GM19395 (cell line): ENCODE measurements at regions not wholly inside any gene's neighbourhood (a gene's known extent, or its start where the extent isn't known, plus 50 kb on each side); places are given as distances from the start of the nearest gene placed in this dataset.
"Not testable (repeated sequence)": the region's sequence is repeated elsewhere in the genome, so short reads cannot be mapped to it uniquely, and the experiment has no call there.

Source experiments
- ATAC-seq: cut with Tn5 transposase; IDR thresholded peaks from one replicate; pipeline ENCODE4 v1.9.1; 2021; ENCODE audit warnings: mild to moderate bottlenecking, moderate library complexity; ENCODE audit not compliant: unreplicated experiment

- no peak for ATAC-seq
Observed at GRCh38 chr2:83991992-83992391, 467.1 kb downstream of the SUCLG1 start.

DNA sequence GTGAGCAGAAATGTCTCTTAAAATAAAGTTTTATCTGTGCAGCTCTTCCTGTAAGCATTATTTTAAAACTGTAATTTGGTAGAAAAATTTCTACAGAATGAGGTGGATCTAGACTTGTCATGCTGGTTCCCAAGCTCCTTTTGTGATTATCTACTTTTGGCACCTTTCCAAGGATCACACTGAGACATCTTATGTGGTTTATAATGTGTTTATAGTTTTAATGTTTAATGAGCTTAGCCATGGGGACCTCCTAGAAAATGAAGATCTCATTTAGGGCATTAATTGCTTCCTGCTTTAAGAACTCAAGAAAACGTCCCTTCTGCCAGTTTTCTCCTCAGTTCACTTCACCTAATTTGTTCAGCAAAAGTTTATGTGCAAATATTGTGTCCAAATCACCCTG, 468.4 kb downstream of the SUCLG1 start:
- no peak for ATAC-seq

GRCh38 chr2:83976628-83977027, 482.5 kb downstream of the SUCLG1 start:
- ATAC-seq = not testable (repeated sequence)

DNA sequence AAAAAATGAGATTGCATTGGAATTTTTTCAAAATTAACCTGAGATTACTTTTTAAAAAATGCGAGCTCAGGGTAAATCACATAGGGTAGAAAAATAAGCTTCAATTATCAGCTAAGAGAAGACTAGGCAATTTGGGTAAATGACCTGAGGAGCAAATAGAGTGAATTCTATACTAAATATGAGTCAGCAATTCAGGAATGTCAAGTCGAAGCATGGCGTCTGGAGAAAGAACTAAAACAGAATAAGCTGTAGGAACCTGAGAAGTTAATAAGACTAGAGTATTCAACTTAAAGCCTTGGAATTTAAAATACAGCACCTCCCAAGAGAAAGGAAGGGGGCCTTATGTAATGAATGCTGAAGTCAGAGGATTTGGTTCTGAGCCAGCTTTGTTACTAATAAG, 487.0 kb downstream of the SUCLG1 start:
- no peak for ATAC-seq

GRCh38 chr2:83971547-83971946, 487.5 kb downstream of the SUCLG1 start:
- ATAC-seq = no peak

DNA sequence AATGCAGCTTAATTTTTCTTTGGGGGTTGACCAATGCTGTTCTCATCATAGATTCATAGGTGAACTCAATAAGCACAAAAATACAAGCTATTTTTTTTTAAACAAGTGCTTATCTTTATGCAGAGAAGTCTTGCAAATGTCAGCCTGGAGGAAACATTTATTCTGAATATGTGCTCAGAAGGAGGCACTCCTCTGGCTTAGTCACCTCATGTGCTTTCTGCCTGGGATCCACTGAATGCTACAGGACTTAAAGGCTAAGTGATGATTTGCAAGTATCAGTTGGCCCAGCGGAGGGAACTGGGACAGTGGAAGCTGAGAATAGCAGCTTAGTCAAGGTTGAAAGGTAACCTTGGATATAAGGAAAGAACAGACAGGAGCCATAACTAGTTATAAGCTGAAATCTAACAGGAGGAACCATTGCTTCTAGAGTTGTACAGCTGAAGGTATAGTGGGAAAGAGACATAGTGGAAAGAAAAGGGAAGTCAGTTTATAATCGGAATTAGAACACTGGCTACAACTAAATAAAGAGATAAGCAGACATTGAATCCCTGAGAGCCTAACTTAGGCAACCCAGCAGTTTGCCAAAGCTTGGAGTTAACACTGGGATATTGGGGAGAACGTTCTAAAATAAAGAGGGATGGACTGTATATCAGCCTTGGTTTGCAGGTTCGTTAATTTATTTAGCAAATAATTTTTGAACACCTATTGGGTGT, 488.7 kb downstream of the SUCLG1 start:
- no peak for ATAC-seq

GRCh38 chr2:83969085-83969484, 490.0 kb downstream of the SUCLG1 start:
- no peak for ATAC-seq

GRCh38 chr2:83967854-83968253, 491.2 kb downstream of the SUCLG1 start:
- ATAC-seq = no peak

DNA sequence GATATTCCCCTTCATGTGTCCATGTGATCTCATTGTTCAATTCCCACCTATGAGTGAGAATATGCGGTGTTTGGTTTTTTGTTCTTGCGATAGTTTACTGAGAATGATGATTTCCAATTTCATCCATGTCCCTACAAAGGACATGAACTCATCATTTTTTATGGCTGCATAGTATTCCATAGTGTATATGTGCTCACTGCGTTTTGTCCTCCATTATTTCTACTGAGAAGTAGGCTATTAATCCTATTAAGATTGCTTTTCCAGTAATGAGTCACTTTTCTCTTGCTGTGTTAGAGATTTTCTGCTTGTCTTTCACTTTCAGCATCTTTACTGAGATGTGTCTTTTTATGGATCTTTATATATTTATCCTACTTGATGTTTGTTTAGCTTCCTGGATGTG, 492.1 kb downstream of the SUCLG1 start:
- ATAC-seq = not testable (repeated sequence)

DNA sequence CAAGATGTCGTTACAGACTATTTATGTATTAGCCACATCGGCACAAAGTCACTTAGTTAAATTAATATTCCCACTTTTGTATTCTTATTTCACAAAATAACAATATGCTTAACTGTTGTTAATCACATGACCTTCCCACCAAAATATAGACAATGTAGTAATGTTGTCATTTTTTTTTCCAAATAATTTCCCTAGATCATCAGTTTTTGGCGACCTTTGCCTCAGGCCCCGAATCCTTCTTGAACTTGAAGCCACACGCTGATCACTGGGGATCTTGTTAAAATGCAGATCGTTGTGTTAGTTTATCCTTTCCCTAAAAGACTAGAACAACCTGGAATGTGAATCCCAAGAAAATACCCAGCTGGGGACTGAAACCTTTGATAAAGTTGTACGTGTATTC, 497.6 kb downstream of the SUCLG1 start:
- ATAC-seq = no peak

DNA sequence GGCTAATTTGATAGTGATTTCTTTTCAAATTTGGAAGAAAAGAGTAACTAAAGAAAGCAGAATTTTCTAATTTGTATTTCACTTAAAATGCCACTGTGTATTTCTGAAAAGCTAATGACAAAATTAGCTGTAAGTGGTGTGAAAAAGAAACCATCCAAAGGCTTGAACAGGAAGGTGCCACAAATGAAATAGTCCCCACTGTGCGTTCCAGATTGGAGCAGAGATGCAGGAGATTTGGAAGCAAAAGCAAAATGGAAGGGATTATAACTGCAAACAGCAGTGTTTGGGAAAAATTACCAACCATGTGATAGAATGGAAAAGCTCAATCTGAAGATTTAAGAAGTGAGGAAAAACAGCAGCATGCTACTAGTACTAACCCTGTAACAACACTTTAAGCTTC, 498.7 kb downstream of the SUCLG1 start:
- ATAC-seq = no peak

DNA sequence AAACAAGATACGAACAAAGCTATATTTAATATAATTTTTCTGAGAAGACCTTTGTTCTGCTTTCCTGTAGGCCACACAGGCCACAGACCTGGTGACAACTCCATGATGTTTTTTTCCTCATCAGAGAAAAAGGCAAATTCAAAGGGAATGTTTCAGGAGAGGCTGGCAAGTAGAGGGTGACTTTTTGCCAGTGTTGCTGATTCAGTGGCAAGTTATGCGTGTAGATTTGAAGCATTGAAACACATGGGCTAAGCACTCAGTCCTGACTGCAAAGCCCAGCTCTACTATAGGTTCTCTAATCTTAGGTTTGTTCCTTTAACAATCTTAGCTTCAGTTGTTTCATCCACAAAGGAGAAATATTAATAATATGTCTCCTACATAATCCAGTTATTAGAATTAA, 499.8 kb downstream of the SUCLG1 start:
- ATAC-seq = no peak

DNA sequence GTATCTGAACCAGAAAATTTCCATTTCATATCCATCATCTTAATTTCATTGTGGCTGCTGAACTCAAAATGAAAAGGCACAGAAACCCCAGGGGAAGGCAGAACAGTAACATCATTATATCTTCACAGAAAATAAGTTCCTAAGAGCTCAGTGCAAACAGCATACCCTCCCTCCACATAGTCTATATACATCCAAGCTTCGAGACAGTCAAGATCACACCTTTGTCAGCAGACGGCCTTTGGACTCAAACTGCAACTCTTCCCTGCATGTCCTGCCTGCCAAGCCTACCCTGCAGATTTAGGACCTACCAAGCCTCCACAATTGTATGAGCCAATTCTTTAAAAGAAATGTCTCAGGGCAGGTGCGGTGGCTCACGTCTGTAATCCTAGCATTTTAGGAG, 502.1 kb downstream of the SUCLG1 start:
- ATAC-seq = no peak

GRCh38 chr2:83953697-83954096, 505.4 kb downstream of the SUCLG1 start:
- no peak for ATAC-seq

DNA sequence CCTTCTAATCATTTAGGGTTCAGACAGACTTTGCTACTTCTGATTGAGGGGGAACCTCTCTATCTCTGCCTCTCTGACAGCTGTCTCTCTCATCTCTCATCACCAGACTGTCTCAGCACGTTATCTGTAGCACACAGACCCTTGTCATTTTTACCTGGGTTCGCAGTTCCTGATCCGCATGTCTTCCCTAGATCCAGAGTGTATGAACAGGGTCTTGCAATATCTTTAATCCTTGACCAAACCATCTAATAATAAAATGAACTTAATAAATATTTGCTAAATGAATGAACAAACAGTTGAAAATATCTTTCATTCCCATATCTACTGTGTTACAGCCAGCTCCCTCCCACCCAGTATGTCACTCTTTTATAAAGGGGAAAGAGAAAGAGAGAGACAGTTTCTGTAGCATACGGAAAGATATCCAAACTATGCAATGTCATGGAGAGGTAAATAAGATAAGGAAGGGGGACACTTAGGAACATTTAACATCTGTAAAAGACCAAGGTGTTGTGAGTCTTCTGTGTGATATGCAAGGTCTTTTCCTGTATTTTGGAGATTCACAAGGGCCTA, 507.6 kb downstream of the SUCLG1 start:
- ATAC-seq = no peak

GRCh38 chr2:83949361-83949760, 509.7 kb downstream of the SUCLG1 start:
- ATAC-seq = no peak

- ATAC-seq = no peak
Observed at GRCh38 chr2:83944191-83944590, 514.9 kb downstream of the SUCLG1 start.

DNA sequence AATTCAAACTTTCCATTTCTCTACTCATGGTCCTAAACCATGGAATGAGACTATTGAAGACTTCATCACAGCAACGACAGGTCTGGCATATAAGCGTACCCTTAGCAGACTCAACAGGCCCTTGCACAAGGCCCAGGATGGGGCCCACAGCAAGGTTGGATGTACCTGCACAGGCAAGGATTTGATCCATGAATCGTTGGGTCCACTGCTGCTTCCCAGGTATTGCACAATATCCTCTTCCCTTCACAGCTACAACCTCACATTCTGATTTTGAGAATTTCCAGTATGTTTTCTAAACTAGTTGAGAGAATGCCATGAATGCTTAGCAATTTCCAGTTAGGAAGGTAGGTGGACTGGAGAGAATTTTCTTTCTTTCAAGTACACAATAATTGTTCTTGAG, 515.8 kb downstream of the SUCLG1 start:
- ATAC-seq = no peak

- ATAC-seq = no peak
Observed at GRCh38 chr2:83941886-83942285, 517.2 kb downstream of the SUCLG1 start.

GRCh38 chr2:83933749-83934148, 525.3 kb downstream of the SUCLG1 start:
- no peak for ATAC-seq

DNA sequence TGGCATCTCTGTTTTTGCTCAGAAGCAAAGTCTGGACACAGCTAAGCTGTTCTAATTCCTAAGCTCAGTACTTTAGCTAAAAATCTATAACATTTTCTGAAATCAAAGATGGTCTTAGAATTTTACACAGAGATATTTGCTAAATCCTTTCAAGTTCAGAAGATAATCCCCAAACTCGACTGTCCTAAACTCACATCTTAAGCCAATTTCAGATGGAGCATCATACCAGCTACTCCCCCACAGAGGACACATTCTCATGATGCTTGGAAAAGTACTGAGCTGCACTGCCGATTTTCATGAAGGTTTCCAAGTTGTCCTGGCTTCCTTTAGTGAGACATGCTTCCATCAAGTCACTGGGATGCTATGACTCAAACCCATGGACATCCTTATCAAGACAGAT, 535.5 kb downstream of the SUCLG1 start:
- no peak for ATAC-seq

- no peak for ATAC-seq
Observed at GRCh38 chr2:83916559-83916958, 542.5 kb downstream of the SUCLG1 start.

GRCh38 chr2:83915381-83915780, 543.7 kb downstream of the SUCLG1 start:
- ATAC-seq = no peak
